Umbilical cord (tissue), 1 donor: ENCODE measurements at regions not wholly inside any gene's neighbourhood (a gene's known extent, or its start where the extent isn't known, plus 50 kb on each side); places are given as distances from the start of the nearest gene placed in this dataset.

Experiments used
- DNase-seq: peaks from one replicate; pipeline ENCODE4 v3.0.0-alpha.2; 2015; ENCODE audit warnings: low spot score

DNA sequence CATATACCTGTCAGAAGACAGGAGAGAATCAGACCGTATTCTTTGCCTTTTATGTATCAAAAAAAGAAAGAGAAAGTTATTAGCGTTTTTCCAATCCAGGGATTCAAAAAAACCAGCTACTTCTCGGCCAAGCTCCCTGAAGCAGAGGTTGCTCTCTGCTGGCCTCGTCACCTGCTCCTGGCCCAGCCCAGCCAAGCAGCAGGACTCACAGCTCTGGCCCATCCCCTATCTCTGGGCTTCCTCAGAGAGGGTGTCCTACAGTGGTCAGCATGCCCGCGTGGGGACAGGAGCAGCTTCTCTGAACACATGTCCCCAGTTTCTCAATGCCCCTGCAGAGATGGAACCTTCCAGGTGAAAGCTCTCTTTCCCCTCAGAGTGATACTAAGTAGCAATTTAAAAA, 209.0 kb downstream of the URI1 start:
- DNase-seq, result no peak

DNA sequence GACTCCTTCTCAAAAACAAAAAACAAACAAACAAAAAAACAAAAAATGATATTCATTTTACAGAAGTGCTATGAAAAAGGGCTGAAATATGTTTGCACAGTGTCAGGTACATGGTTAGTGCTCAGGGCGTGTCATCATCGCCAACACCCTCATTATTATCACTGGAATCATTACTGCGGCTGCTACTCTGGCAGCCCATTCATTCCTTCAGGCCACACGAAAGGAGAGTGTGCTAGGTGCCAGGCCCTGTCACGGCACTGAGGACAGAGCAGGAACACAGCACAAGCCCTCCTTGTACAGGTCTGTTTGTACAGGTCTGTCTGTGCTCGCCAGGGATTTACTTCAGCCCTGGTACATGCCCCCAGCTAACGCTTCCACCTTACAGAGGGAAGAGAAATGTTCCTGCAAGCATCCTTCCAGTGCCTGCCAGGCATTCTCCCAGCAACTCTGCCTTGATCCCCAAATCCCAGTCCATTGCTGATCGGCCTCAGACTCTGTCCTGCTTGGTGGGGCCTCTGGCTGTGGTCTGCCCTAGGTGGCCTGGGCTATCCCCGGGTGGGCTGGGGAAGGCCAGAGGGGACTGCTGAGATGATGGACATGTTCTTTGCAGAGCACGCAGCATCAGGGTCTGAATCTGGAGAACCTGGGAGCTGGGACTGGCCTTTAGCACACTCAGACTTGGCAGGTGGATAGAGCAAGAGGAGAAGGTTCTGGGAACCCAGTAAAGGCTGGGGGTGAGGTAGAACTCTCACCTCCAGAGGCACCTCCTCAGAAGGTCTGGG, 210.7 kb downstream of the URI1 start:
- no peak for DNase-seq

DNA sequence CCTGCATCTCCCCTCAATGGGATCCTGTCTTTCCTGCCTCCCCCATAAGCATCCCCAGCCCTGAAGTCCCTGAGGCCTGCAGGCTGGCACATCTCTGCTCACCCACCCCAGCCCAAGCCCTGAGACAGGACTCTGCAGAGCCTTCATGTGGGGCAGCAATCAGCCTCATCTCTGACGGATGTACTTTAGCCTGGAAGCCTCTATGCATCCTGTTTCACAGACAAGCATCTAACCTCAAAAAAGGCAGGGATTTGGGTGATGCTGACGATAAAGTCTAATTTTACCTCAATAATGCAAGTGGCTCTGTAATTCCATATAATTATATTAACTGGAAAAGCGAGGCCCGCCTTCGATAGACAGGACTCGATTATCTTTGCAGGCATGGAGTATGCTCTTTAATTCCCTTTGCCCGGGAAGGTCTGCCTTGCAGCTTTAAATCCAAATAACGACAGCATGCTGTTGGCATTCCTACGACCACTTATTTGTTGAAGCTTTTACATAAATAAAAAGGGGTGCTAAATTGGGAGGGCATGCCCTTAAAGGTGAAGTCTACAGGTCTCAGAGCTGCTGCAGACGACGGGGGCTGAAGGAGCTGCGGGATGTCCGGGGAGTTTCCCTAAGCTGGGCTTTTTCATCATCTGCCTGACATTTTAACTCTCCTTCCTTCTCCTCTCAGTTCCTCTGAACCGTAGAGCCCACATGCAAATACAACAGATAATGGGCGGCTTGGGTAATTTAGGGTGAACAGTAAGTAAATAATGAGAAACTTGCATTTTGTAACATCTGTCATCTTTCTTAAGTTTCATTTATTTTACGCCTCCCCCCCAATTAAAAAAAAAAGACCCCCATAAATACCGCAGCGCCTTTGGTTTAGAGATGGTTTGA, 211.5 kb downstream of the URI1 start:
- DNase-seq, result no peak

DNA sequence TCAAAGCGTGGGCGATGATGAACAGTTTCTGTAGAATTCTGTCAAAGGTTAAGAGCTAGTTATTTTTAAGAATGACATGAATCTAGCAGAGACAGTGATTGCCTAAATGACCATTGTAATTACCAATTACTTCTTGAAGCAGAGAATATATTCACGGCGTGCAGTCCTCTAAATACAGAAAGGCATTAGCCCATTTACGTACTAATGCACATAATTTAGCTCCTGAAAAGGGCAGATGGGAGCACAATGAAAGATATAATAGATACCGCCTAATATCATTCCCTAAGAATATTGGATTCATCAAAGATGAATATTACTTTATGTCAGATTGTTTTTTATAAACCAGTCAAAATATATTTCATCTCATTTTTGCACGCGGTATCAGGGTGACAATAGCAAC, 212.4 kb downstream of the URI1 start:
- DNase-seq, result no peak

DNA sequence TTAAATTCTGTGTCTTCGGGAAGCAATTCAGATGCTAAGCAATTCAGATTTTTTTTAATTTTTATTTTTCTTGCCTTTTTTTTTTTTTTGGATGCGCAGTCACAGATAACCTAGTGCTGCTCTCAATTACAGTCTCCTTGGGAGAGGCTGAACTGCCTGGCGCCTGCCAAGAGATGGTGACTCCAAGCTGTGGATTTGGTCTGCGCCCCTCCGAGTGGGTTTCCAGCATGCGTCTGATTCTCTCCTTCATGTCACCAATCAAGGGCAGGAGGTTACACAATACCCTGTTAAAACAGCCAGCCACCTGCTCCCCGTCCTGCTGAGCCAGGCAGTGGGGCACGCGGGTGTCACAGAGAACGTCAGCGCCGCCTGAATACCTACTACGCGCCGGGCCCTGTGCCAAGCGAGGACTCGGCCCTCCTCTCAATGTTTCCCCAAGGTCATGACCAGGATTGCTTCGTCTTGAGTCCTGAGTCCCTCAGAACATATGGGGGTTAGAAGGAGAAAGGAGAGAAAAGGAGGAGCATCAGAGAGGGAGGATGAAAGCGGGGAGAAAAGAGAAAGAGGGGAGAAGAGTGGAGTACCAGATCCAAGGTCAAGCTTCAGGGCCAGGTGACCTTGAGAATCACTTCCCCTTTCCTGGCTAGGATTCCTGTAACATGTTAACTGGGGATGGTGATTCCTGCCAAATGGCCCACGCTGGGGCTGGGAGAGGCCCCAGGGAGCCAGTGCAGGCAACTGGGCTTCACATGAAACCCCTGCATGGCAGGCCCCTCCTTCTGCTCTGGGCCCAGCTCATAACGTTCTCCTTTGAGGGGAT, 213.6 kb downstream of the URI1 start:
- no peak for DNase-seq

DNA sequence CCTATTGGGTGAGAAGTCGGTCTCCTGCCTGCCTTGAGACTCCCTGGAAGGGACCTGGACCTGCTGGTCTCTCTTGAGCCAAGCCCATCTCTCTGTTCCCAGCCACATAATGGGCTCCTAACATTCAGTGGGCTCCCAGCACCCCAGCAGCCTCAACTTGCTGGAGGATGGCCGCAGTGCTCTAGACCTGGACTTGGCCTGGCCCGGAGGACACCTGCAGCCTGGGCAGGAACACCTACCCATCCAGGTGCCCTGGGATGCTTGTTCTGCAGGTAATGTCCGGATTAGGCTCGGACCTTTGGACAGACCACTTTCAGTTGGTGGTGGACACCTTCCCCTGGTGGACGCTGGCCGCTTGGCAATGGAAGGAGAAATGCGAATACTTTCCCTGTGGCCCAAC, 214.6 kb downstream of the URI1 start:
- no peak for DNase-seq

DNA sequence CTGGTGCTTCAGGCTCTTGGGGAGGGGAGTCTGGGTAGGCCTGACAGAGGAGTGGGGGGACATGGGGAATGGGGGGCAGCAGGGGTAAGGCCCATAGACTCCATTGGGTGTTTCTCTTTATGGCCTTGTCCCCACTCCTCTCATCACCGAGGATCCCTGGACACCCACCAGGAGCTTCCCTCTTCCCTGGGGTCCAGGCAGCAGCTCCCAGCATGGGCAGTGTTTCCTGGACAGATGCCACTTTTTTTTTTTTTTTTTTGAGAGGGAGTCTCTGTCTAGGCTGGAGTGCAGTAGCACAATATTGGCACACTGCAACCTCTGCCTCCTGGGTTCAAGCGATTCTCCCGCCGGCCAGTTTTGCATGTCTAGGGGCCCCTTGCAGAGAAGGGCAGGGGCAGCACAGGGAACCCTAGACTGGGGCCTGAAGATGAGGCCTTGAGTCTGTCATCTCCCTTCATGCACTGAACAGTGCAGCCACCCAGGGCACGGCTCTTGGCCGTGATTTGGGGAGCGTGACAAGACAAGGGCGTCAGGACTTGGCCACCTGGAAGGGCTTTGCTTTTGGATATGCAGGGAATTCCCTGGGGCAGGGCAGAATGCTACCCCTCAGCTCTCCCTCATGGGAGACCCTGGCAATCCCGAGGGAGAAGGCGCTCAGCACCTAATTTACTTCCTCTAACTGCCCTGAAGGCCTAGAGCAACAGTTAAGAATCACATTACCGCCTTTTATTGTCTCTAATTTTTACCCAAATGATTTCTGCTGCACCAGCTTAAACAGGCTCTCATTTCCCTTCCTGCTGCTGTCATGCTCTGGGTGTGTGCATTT, 213.9 kb upstream of the ZNF536 start:
- no peak for DNase-seq

DNA sequence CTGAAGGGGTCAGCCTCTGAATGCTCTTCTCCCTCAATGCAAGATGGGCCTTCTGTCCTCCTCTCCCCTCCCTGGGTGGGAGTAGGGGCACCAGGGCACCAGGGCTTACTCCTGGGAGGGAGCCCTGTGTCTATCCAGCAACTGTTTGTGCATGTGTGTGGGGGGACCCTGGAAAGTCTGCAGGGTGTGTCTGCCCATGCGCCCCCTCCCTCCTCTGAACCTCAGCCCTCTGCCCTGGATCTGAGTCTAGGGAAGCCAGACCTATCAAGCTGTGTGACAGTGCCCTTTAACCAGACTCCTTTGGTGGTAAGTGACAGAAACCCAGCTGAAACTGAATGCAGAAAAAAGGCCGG, 213.3 kb upstream of the ZNF536 start:
- no peak for DNase-seq

DNA sequence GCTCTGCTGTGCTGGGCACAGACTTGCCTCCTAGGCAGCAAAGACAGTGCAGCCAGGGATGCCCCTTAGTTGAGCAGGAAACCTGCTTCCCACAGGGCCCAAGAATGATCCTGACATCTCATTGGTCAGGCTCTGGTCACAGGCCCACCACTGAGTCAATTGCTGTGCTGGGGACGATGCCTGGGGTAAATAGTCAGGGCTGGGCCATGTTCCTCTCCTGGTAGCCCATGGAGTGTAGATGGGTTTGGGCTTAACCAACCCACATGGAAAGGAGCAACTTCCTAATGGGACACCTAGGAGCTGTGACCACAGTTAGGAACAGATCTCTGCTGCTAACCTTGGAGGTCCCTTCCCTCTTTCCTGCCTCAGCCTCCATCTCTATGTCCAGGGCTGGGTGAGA, 212.5 kb upstream of the ZNF536 start:
- DNase-seq, result no peak

DNA sequence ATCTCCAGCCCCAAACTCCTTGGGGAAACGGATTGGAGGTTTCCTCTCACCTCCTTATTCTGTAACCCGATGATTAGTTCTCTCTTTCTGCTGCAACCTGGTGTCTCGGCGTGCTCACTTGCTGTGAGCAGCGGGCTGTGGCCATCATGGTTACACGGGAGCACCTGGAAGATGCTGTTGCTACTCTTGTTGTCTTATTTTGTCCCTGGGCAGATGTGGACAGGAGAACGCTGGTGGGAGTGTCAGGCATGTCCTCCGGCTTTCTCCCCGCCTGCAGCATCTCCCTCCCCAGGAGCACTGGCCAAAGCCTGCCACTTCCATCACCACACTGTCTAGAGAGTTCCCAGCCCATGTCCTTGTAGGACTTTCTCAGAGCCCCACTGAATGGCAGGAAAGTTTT, 211.8 kb upstream of the ZNF536 start:
- no peak for DNase-seq

DNA sequence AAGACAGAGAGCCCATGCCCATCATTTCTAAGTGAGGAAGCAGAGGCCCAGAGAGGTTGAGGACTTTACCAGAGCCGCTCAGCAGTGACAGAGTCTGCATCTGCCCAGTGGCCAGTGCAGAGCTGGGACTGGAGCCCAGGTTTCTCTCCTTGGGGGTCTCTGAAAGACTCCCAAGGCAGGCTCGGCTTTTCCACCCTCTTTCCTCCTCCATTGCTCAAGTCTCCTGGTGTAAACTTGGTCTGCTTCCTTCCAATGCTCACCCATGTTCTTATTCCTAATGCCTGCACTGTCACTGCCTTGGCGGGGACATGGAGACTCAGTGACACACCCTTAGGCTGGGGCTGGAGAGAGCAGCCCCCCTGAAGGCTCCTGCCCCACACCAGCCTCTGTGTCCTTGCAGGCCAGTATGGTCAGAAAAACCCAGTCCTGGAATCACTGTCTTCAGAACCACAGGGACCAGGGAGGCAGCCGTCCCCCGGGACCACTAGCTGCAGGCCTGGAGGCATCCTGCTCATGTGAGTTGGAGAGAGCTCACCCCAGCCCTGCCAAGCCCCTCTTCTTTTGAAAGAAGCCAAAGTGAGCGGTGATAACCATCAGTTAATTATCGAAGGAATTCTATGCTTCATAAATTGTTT, 211.0 kb upstream of the ZNF536 start:
- DNase-seq, result no peak

DNA sequence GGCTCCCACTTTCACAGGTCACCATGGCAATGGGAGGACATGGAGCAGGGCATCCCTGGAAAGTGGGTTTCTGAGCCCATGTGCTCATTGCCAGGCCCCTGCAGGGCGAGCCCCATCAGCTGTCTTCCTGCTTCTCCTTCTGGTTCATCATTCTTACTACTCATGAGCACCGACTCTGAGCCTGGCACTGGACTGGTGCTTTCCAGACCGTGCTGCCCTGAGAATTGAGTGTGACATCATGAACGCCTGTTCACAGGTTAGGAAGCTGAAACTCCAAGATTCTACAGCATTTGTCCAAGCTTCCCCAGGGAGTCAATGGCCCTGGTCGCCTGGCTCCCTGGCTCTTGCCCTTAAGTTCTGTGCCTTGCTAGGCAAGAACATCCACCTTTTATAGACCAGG, 210.4 kb upstream of the ZNF536 start:
- DNase-seq, result no peak

DNA sequence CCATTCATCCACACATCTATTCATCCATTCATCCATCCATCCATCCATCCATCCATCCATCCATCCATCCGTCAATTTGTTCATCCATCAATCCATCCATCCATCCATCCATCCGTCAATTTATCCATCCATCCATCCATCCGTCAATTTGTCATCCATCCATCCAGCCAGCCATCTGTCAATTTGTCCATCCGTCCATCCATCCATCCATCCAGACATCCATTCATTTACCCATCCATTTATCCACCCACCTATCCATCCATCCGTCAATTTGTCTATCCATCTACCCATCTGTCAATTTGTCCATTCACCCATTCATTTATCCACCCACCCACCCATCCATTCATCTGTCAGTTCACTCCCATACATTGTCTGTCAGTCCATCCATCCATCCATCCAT, 209.5 kb upstream of the ZNF536 start:
- no peak for DNase-seq

DNA sequence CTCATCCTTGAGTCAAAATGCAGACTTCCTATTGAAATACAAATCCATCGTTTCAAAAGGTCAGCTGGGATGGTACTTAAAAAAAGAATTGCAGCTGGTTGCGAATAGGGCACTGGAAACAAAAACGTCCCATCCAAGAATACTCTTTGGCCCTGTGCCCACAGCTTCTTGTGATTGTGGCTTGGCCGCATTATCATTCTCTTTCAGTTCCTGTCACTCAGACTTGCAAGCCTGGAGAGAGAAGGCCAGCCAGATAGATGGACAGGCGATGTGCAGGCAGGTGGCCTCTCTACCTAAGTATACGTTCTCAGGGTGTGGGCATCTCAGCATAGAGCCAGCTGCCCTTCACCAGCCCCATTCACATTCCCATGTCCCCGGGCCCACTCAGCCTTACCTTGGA, 208.5 kb upstream of the ZNF536 start:
- no peak for DNase-seq

DNA sequence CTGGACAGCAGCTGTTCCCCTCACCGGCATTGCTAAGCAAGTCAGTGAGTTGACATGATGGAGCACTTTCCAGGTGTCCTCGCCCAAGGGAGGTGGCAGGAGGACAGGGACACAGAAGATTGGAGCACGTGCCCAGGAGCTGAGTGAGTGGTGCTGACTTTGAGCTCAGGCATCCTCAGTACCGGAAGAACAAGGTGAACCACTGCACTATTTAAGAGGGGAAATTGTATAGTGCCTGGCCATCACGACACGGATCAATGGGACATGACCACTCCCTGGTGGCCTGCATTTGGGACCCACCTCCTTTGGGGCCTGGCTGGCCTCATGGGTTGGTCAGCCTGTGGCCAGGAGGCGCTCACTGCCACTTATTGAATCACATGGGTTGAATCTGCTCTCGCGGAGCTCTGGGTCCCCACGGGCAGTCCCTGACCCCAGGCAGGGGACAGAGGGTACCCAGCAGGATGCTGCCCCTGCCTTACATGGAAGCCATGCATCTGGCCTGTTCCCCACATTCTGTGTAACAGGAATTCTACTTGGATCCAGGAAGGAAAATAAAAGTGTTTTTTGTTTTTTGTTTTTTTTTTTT, 206.9 kb upstream of the ZNF536 start:
- DNase-seq, result no peak

DNA sequence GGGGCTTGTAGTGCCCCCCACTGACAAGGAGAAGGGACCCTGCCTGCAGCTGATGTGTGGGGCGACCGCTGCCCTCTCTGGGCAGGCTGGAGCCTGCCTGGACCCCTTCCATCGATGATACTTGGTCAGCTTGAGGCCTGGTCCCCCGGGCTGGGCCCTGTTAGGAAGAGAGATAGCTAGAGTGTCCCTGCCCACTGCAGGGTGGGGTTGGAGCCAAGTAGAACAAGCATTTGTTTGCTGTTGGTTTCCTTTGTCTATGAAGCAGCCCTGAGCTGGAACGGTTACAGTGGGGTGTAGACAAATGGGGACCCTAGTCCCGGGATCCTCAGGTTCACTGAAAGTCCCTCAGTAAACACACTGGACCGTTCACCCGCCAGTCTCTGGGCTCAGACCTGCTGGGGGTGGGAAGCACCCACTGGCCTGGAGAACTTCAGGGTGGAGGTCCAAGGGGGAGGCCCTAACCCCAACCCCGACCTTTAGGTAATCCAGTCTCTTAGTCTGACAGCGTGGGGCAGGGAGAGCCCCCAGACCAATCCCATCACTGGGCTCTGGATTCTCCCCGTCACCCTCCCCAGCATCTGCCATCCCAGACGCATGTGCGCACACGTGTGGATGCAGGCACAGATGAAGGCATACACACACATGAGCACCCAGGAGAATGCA, 204.8 kb upstream of the ZNF536 start:
- no peak for DNase-seq

DNA sequence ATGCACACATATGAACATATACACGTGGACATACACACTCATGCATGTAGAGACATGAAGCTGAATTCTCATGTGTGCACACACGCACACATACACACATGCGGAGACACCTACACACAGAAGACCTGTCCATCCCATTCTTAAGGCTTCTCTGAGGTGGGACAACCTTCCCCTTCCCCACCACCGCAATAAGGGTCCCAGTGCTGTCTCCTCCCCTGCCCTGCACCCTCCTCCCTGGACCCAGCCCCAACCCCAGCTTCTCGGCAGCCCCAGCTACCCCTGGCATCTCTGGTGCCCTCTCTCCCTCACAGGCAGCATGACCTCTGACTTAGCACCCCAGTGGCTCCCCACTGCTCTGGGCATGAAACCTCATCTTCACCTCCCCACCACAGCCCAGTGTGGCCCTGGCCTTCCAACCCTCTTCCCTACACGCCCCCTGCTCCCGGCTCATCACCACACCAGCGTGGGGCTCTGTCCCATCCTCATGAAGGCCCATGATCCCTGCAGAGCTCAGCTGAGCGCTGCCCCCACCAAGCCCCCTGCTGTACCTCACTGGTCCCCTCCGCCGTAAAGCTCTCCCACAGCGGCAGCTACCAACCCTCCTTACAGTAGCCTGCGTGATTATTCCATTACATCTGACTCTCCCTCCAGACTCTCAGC, 204.1 kb upstream of the ZNF536 start:
- no peak for DNase-seq

DNA sequence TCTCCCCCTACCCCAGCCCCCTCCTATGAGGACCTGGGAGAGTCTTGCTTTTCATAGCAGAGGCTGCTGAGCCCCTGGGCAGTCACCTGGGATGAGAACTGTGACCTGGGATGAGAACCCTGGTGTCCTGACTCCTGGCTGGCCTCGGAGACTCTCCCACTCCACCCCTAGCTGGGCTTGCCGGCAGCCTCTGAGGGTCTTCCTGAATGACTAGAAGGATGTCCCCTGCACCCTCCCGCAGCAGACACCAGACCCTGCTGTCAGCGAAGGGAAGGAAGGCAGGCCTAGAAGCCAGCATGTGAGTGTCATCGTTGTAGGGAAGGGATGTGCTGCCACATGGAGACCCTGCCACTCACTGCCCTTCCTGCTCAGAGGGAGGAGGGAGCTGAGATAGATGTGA, 203.4 kb upstream of the ZNF536 start:
- no peak for DNase-seq

DNA sequence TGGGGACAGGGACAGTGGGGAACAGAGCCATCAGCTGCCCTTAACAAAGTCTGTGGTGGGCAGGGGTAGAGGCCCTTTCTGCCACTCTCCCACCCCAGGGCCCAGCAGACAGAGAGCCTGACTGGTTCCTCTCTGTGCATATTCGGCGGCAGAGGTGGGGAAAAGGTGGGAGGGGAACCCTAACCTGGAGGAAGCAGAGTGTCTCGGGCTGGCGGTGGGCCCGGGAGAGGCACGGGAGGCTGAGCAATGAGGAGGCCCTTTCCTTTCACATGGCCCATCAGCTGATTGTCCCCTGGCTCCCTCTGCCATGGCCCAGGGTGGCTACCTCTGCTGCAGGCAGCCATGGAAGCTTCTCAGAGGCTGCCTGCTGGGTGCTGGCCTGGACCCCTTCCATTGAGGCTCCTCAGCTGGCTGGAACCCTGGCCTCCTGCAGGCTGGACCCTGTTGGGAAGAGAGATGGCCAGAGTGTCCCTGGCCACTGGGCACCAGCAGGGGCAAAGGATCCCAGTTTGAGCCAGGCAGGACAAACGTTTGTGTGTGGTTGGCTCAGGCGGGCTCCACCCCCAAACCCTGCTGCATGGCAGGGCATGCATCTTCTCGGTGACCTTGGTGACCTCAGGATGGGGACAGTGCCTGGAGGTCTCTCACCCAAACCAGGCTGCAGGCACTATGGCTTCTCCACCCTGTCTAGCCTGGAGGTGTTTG, 202.8 kb upstream of the ZNF536 start:
- DNase-seq, result no peak
